ENCODE measurements at regions not wholly inside any gene's neighbourhood (a gene's known extent, or its start where the extent isn't known, plus 50 kb on each side); places are given as distances from the start of the nearest gene placed in this dataset.

DNA sequence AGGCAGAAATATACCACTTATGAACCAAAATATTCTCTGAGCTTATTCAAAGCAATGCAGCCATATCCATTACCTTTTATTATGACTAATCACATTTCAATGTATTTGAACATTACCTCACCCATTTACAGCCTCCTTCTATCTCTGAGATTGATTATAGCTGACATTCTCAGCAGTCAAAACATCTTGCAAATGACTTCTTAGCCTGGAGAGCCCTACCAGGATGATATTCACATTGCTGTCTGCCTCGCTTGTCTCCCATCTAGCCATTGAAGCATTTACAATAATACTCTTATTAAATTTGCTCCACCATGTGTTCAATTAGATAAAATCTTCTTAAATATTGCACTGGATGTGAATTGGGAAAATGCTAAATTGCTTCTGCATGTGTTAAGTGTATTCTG is 1879.9 kb upstream of the ACO1 start:
- TF ChIP-seq, protein P1, sequence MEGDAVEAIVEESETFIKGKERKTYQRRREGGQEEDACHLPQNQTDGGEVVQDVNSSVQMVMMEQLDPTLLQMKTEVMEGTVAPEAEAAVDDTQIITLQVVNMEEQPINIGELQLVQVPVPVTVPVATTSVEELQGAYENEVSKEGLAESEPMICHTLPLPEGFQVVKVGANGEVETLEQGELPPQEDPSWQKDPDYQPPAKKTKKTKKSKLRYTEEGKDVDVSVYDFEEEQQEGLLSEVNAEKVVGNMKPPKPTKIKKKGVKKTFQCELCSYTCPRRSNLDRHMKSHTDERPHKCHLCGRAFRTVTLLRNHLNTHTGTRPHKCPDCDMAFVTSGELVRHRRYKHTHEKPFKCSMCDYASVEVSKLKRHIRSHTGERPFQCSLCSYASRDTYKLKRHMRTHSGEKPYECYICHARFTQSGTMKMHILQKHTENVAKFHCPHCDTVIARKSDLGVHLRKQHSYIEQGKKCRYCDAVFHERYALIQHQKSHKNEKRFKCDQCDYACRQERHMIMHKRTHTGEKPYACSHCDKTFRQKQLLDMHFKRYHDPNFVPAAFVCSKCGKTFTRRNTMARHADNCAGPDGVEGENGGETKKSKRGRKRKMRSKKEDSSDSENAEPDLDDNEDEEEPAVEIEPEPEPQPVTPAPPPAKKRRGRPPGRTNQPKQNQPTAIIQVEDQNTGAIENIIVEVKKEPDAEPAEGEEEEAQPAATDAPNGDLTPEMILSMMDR (conservative IDR thresholded peaks at IDR 0.05; ENCODE audit: control insufficient read depth, insufficient read depth, low read depth, low read length), result no peak
- no peak overlapping the region for H3K4me3 ChIP-seq (ENCODE audit: control insufficient read depth, low read depth, low read length)
- DNase-seq (ENCODE audit: low read depth), result no peak

DNA sequence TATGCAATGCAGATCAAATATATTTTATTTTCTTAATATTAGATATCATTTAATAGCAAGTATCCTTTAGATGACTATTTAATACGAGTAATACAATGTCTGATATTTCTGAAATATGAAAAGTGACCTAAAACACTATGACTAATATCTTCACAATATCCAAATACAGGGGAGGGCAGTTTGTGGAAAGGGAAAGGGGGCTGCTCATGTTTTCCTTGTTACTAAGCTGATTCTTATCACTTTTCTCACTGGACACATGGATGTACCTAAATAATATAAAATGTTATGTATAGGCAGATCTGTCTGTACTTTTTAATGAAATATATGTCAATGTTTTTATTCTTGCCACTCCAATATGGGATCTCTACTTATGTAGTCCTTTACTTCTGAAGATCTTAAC is 1879.1 kb upstream of the ACO1 start:
- no peak for DNase-seq (ENCODE audit: low read depth)
- H3K4me3 ChIP-seq (ENCODE audit: control insufficient read depth, low read depth, low read length), result no peak overlapping the region
- TF ChIP-seq, protein P1 (conservative IDR thresholded peaks at IDR 0.05; ENCODE audit: control insufficient read depth, insufficient read depth, low read depth, low read length), result no peak

DNA sequence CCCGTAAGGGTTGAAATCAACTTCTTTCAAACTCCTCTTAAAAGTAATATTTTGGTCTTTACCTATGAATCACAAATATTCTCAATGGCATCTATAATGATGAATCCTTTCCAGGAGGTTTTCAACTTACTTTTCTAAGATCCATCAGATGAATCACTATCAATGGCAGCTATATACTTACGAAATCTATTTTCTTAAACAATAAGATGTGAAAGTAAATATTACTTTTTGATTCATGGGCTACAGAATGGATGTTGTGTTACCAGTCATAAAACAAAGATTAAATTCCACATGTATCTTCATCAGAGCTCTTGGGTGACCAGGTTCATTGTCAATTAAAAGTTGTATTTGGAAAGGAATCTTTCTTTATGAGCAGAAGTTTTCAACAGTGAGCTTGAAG is 1877.7 kb upstream of the ACO1 start:
- no peak for DNase-seq (ENCODE audit: low read depth)
- TF ChIP-seq, protein P1 (conservative IDR thresholded peaks at IDR 0.05; ENCODE audit: control insufficient read depth, insufficient read depth, low read depth, low read length), result no peak

DNA sequence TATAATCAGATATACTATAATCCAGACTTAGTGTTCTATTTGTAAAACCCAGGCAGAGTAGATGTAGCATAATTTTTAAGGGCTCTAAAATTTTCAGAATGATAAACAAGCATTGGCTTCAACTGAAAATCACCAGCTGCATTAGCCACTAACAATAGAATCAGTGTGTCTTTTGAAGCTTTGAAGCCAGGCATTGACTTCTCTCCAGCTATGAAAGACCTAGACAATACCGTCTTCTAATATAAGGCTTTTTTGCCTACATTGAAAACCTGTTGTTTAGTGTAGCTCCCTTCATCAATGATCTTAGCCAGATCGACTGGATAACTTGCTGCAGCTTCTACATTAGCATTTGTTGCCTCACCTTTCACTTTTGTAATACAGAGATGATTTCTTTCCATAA is 1877.3 kb upstream of the ACO1 start:
- no peak overlapping the region for H3K4me3 ChIP-seq (ENCODE audit: control insufficient read depth, low read depth, low read length)
- no peak for DNase-seq (ENCODE audit: low read depth)
- TF ChIP-seq, protein P1 (conservative IDR thresholded peaks at IDR 0.05; ENCODE audit: control insufficient read depth, insufficient read depth, low read depth, low read length), result no peak

More for the DNA sequence above, 1877.7 kb upstream of the ACO1 start:
- no peak overlapping the region for H3K4me3 ChIP-seq (ENCODE audit: control insufficient read depth, low read depth, low read length)

DNA sequence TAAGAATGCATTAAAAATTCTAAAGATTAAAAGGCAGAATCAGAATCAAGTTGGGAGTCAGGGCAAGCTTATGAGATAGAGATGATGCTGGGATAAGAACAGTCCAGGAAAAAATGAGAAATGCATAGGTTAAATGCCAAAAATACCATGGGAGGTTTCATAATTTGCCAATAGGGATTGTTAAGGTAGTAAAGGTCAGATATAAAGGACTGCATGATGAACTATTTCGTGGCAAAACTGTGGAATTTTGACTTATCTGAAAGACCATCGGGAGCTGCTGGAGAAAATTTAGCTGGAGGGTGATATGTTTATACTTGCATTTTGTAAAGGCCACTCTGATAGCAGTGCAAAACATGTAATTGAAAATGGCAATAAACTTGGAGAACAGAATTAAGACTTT is 1872.8 kb upstream of the ACO1 start:
- TF ChIP-seq, protein P1 (conservative IDR thresholded peaks at IDR 0.05; ENCODE audit: control insufficient read depth, insufficient read depth, low read depth, low read length), result no peak
- DNase-seq (ENCODE audit: low read depth), result no peak
- H3K4me3 ChIP-seq (ENCODE audit: control insufficient read depth, low read depth, low read length), result no peak overlapping the region

DNA sequence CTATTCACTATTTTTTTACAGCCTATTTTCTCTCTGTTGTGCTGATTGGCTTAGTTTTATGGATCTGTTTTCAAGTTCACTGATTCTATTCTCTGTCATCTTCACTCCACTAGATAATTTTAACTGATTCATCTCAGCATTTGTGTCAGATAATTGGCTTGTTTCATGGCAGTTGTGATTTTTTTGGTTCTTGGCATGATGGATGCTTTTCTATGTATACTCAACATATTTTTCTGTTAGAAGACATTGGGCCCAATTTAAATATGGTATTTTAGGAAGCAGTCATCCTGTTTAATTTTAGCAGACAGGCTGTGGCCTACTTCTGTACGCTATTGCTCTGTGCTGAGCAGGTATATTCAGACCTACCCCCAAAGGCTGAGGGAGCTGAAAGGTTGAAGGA is 1865.3 kb upstream of the ACO1 start:
- DNase-seq (ENCODE audit: low read depth), result no peak
- TF ChIP-seq, protein P1 (conservative IDR thresholded peaks at IDR 0.05; ENCODE audit: control insufficient read depth, insufficient read depth, low read depth, low read length), result no peak
- no peak overlapping the region for H3K4me3 ChIP-seq (ENCODE audit: control insufficient read depth, low read depth, low read length)

DNA sequence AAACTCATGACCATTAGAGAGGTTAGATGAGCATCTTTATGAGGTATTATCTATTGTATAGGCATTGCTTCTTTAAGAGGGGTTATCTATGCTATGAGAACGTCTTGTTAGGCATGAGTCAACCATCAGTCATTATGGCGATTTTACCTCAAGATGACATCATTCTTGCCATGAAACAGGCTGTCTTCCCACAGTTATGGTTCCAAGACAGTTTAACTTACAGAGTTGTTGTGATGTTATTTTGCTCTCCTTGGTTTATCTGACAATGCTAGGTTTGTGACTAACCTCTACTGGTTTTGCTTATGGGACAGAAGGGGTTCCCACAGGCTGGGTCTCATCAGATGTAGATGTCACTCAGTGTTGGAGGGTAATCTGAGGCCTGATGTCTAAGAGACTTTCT is 1864.7 kb upstream of the ACO1 start:
- peak; percentile 1 for DNase-seq (ENCODE audit: low read depth)
- H3K4me3 ChIP-seq (ENCODE audit: control insufficient read depth, low read depth, low read length), result no peak overlapping the region
- TF ChIP-seq, protein P1 (conservative IDR thresholded peaks at IDR 0.05; ENCODE audit: control insufficient read depth, insufficient read depth, low read depth, low read length), result no peak
